NCI-H524 treated with DMSO at 0.1 percent for 48 hours (cell line): ENCODE measurements at regions not wholly inside any gene's neighbourhood (a gene's known extent, or its start where the extent isn't known, plus 50 kb on each side); places are given as distances from the start of the nearest gene placed in this dataset.
"Not testable (repeated sequence)": the region's sequence is repeated elsewhere in the genome, so short reads cannot be mapped to it uniquely, and the experiment has no call there.

Experiments used
- DNase-seq: peaks from one replicate; lab custom pipeline; 2025; lab: John Stamatoyannopoulos, UW

GRCh38 chr3:64437131-64437530 is 211.9 kb upstream of the PRICKLE2 start:
- no peak for DNase-seq

- not testable (repeated sequence) for DNase-seq
Measured at GRCh38 chr3:64435023-64435422, 209.8 kb upstream of the PRICKLE2 start.

- no peak for DNase-seq
Measured at GRCh38 chr3:64432870-64433269, 207.6 kb upstream of the PRICKLE2 start.

- DNase-seq = no peak
Measured at GRCh38 chr3:64431526-64432091, 206.3 kb upstream of the PRICKLE2 start.

GRCh38 chr3:64427671-64428070 is 202.4 kb upstream of the PRICKLE2 start:
- DNase-seq = no peak

- no peak for DNase-seq
Measured at GRCh38 chr3:64426551-64426950, 201.3 kb upstream of the PRICKLE2 start.

GRCh38 chr3:64422932-64423331 is 197.7 kb upstream of the PRICKLE2 start:
- DNase-seq = no peak

GRCh38 chr3:64422192-64422591 is 196.9 kb upstream of the PRICKLE2 start:
- DNase-seq = peak; percentile 82

- no peak for DNase-seq
Measured at GRCh38 chr3:64417816-64418215, 192.6 kb upstream of the PRICKLE2 start.

- DNase-seq = no peak
Measured at GRCh38 chr3:64414043-64414442, 188.8 kb upstream of the PRICKLE2 start.

GRCh38 chr3:64411101-64411500 is 185.8 kb upstream of the PRICKLE2 start:
- DNase-seq = no peak

- no peak for DNase-seq
Measured at GRCh38 chr3:64410226-64410625, 185.0 kb upstream of the PRICKLE2 start.

- DNase-seq = no peak
Measured at GRCh38 chr3:64408770-64409169, 183.5 kb upstream of the PRICKLE2 start.

GRCh38 chr3:64406271-64406670 is 181.0 kb upstream of the PRICKLE2 start:
- DNase-seq = no peak

- no peak for DNase-seq
Measured at GRCh38 chr3:64405211-64405835, 180.1 kb upstream of the PRICKLE2 start.

GRCh38 chr3:64400706-64401105 is 175.4 kb upstream of the PRICKLE2 start:
- DNase-seq = no peak

- DNase-seq = no peak
Measured at GRCh38 chr3:64399205-64399800, 174.0 kb upstream of the PRICKLE2 start.

GRCh38 chr3:64398476-64398875 is 173.2 kb upstream of the PRICKLE2 start:
- DNase-seq = peak; percentile 75

GRCh38 chr3:64398006-64398405 is 172.7 kb upstream of the PRICKLE2 start:
- DNase-seq = no peak

GRCh38 chr3:64397573-64397972 is 172.3 kb upstream of the PRICKLE2 start:
- no peak for DNase-seq

GRCh38 chr3:64395490-64395889 is 170.2 kb upstream of the PRICKLE2 start:
- DNase-seq = no peak

GRCh38 chr3:64393193-64393592 is 167.9 kb upstream of the PRICKLE2 start:
- no peak for DNase-seq

GRCh38 chr3:64392001-64392400 is 166.7 kb upstream of the PRICKLE2 start:
- no peak for DNase-seq

- DNase-seq = no peak
Measured at GRCh38 chr3:64390893-64391292, 165.6 kb upstream of the PRICKLE2 start.
